ENCODE measurements at regions not wholly inside any gene's neighbourhood (a gene's known extent, or its start where the extent isn't known, plus 50 kb on each side); places are given as distances from the start of the nearest gene placed in this dataset.
"Not testable (repeated sequence)": the region's sequence is repeated elsewhere in the genome, so short reads cannot be mapped to it uniquely, and the experiment has no call there.

DNA sequence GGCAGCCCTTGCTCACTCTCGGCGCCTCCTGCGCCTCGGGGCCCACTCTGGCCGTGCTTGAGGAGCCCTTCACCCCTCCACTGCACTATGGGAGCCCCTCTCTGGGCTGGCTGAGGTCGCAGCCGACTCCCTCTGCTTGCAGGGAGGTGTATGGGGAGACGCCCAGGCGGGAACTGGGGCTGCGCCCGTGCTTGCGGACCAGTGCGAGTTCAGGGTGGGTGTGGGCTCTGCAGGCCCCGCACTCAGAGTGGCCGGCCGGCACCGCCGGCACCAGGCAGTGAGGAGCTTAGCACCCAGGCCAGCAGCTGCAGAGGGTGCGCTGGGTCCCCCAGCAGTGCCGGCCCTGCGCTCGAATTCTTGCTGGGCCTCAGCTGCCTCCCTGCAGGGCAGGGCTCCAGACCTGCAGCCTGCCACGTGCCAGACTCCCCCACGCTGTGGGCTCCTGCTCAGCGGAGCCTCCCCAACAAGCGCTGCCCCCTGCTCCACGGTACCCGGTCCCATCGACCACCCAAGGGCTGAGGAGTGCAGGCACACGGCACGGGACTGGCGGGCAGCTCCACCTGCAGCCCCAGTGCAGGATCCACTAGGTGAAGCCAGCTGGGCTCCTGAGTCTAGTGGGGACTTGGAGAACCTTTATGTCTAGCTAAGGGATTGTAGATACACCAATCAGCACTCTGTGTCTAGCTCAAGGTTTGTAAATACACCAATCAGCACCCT lies 54.0 kb upstream of the WWC2 start:
- not testable (repeated sequence) for DNase-seq (ENCODE audit: low spot score)

DNA sequence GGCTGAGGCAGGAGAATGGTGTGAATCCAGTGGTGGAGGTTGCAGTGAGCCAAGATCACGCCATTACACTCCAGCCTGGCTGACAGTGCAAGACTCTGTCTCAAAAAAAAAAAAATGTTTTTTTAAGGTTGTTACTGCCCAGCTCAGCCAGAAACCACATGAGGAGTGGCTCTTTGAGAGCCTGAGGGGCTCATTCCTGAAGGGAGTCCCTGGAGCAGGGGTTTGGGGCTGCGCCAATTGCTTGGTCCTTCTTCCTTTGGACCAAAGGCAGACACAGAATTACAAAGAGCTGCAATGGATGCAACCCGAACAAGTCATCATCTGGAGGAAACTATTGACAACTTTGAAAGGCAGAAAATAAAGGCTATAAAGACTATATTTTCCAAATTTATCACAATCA lies 60.6 kb upstream of the WWC2 start:
- DNase-seq (ENCODE audit: low spot score): no peak

DNA sequence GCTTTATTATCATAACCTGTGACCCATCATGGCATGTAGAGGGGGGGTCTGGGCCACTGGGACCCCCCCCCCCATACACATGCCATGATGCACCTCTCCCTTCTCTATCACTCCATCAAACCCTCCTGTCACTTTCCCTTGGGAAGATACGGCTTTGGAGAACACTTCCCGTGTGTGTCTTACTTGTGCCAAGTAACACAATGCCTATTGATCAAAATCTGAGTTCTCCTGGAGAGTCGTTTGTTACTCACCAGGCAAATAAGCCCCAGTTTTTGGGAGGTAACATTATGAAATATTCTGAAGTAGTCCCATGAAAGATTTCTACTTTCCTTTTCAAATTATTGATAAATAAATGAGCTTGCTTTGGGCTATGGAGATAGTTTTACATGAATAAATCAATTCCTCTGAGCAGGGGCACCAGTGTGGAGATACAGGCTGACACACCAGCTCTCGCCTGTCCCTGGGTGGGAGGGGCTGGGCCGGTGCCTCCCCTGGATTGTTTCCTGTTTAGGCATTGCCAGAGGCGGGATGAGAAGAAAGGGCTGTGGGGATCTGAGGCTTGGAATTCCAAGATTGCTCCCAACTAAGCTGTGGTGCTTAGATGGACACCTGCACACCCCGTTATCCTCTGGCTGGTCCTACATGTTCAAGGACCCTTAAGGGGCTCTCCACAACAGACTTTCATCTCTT lies 63.2 kb upstream of the WWC2 start:
- no peak for DNase-seq (ENCODE audit: low spot score)

DNA sequence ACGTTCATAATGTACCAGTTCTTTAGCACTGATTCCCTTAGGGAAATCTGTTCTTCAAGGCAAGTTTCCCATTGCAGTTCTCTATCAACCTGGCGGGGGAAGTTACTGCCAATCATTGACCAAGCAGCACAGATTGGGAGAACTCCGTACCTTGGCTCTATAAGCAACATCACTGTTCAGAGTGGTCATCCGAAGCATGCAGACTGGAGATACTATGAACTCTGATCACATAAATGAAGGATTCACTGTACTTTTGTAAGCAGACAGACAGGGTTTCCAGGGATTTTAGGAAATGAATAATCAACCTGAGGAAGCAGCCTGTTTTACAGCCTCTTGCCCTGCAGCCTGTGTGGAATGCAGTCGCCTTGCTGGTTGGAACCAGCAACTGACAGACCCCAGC lies 63.8 kb upstream of the WWC2 start:
- DNase-seq (ENCODE audit: low spot score): no peak

DNA sequence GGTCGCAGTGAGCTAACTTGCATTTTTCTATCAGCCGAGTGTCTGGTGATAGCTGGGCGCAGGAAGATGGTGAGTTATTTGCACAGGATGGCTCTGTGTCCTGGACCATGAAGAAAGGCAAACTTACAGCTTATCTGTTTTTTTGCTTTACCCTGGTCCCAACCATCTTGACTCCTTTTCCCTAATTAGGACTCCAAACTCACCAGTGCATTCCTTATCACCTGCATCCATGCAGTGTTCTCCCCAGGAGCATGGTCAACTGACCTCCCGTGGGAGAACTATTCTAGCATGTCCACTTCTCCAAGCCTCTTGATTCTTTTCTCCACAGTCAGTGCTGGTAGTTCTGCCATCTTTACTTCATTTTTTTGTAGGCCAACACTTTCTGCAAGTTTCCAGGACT lies 68.2 kb upstream of the WWC2 start:
- DNase-seq (ENCODE audit: low spot score): no peak

DNA sequence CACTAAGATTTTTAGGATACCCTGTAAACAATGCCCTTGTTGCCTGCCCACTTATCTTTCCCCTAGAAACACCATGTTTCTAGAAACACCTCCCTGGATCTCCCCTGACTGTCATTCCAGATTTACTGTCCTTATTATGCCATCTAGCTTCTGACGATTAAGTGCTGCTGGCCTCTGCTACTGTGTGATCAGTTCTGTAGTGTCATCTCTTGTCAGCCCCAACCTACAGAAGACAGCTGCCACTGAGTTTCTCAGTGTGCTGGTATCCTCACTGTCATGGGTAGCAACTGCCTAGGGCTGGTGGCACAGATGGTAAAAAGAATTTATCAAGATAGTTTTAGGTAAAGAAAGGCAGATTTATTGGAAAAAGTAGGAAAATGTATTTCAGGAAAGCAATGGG lies 68.7 kb upstream of the WWC2 start:
- no peak for DNase-seq (ENCODE audit: low spot score)

DNA sequence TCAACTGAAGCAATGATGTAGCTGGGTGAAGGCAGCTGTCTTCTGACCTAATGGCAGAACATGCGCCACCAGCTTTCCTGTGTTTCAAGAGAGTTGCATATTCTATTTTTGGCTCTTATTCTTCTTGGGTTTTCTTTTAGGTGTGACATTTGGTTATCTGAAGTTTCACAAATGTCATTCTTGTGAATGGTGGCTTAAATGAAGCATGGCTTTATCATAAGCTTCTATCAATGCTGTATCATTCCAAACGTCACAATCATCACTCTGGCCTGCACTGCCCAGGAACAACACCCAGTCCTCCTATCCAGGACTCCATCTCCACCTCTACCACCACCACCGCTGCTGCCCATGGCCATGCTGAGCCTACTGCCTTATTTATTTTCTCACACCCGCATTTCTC lies 69.7 kb upstream of the WWC2 start:
- DNase-seq (ENCODE audit: low spot score): no peak

DNA sequence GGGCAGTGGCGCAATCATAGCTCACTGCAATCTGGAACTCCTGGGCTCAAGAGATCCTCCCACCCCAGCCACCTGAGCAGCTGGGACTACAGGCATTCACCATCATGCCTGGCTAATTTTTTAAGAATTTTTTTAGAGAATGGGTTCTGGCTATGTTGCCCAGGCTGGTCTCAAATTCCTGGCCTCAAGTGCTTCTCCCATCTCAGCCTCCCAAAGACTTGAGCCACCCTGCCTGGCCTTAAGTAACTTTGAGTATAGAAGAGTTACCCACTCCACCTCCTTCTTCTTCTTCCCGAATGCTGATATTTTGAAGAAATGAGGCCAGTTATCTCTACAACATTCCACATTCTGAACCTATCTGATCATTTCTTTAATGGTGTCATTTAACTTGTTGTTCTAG lies 72.4 kb upstream of the WWC2 start:
- no peak for DNase-seq (ENCODE audit: low spot score)

DNA sequence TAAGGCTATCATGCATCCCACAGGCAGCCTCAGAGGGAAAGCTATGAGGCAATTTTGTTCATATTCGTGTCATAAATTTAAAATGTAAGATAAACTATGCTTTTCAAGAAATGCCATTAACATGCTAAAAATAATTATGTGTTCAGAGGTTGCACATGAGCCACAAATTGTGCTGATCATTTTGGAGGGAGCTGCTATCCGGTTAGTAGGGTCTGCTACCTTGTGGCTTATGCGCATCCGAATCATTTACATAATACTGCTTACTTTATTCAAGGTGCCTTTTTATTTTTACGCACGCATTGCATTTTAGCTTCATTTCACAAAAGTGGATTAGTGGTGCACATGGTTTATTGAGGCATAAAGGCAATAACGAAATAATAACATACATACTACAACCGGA lies 76.4 kb upstream of the WWC2 start:
- DNase-seq (ENCODE audit: low spot score): no peak

DNA sequence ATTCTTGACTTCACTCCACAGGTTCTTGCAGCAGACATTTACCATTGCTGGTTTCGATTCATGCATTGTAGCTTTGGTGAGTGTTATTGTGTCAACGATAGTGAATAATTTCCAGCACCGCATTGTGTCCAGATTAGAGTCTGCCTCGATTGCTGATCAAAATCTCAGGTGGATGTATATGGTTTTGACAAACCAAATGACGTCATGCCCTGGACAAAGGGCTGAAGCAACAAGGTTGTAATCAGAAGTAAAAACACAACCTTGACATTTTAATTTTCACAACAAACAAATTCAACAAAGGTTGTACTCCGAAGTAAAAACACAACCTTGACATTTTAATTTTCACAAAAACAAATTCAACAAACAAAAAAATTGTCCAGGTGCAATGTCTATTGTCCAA lies 81.1 kb upstream of the WWC2 start:
- no peak for DNase-seq (ENCODE audit: low spot score)

DNA sequence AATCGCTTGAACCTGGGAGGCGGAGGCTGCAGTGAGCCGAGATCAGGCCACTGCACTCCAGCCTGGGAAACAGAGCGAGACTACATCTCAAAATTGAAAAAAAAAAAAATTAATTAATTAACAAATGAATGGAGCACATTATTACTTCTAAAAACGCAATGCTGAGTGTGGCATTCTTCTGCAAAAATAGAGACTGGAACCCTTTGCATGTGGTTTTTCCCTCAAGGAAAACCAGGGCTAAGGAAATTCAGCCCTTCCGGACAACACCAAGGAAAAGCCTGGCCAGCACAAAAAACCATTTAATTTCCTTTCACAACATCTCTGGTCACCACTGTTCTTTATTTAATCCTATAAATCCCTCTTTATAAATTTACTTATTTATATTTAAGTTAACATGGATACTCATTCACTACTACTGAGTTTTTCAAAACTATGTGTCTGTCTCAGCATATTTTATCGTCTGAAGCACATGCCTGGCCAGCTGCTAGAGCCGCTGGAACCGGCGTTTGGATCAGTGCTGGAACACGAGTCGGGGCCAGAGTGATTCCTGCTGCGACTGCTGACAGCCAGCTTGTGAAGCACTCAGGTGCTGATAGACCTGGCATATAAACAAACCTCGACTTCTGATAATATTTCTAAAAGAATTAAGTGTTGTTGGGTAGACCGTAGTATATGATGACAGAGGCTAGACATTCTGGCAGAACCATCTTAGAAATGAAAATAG lies 84.5 kb upstream of the WWC2 start:
- DNase-seq (ENCODE audit: low spot score): no peak

DNA sequence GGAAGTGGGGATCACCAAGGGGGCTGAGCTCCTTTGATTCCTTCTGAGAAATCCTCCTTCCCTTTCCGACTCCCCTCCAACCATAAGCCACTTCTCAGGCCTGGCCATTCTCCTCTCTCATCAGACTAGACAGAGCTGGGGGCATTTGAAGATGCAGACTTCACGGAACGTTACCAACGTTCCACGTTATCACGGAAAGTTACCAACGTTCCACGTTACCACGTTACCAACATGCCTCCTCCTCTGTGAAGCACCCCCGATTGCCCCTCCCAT lies 85.4 kb upstream of the WWC2 start:
- no peak for DNase-seq (ENCODE audit: low spot score)

DNA sequence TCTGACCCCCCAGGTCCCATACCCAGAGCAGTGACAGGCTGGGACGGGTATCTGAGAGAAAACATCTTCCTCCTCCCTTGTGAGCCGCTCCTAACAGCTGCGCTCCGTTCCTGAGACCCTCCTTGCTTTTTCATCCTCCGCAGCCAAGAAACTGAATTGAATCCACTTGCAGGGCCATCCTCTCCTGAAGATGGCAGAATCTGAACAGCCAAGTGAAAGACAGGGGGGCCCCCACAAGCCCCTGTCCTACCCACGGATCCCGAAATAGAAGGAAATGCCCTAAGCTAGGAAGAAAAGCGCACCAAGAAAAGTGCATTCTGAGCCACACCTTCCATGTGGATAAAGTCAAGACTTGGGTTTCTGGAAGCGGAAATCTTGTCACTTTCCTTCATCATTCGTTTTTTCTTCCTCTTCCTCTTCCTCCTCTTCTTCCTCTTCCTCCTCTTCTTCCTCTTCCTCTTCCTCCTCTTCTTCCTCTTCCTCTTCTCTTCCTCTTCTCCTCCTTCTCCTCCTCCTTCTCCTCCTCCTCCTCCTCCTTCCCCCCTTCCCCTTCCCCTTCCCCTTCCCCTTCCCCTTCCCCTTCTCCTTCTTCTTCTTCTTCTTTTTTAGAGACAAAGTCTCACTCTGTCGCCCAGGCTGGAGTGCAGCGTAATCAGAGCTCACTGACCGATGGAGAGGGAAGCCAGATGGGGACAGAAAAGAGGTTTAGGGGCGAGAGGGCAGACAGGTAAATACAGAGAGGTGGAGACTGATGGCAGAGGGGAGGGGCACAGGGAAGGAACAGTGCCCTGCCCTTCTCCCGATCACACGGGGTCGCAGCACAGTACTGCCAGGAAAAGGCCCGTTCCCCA lies 86.0 kb upstream of the WWC2 start:
- no peak for DNase-seq (ENCODE audit: low spot score)

DNA sequence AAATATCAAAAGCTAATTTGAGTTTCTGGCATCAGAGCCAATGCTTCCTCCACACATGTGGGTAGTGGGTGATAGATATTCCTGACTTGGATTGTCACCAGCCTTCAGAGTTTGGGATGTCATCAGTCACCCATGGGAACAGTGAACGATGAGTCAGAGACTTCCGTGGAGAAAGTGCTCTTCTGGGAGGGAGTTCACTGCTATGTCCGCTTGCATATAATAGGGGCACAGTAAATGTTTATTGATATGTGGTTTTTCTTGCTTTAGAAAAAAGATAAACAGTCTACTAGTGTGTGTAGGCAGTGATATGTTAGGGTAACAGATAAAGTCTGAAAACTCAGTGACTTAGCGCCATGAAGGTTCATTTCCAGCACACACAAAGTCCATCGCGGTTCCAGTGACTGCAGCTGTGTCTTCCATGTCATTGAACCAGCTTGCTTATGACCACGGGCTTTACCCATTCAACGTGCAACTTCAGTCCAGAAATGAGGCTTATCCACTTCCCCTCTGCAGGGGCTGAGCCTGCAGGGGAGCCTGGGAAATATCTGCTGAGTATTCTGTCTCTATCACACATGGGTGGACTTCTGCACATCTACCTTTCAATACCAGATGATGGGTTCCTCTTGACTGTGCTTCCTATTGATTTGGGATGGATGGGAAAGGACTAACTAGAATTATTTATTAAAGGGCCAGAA lies 87.7 kb upstream of the WWC2 start:
- peak; percentile 20 for DNase-seq (ENCODE audit: low spot score)

DNA sequence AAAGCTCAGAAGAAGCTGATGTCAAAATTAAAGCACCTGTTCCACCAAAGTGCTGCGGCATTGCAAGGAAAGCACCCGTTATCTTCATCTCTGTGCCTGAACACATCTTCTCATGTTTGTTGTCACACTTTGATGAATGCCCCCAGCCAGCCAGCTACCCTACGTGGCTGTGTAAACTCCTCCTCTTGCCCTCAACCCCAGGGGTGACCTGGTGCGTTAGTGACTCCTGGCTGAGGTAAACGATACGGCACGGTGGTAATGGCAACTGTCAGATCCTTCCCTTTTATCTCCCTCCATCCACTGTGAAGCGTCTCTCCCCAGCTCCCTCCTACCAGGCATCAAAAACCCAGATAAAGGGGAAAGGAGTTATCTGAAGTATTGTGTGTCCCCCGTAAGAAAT lies 90.6 kb upstream of the WWC2 start:
- no peak for DNase-seq (ENCODE audit: low spot score)

DNA sequence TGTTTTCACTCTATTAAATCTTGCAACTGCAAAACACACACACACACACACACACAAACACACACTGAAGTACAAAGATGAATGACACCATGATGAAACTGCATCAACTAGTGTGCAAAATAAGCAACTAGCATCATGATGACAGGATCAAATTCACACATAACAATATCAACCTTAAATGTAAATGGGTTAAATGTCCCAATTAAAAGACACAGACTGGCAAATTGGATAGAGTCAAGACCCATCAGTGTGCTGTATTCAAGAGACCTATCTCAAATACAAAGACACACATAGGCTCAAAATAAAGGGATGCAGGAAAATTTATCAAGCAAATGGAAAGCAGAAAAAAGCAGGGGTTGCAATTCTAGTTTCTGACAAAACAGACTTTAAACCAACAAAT lies 87.2 kb upstream of the DCTD start:
- DNase-seq (ENCODE audit: low spot score): not testable (repeated sequence)

DNA sequence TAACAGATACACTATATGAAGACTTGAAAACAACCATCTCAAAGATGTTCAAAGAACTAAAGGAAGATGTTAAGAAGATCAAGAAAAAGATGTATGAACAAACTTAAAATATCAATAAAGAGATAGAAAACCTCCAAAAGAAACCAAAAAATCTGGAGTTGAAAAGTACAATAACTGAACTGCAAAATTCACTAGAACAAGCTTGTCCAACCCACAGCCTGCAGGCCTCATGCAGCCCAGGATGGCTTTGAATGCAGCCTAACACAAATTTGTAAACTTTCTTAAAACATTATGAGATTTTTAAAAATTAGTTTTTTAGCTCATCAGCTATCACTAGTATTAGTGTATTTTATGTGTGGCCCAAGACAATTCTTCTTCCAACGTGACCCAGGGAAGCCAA lies 77.0 kb upstream of the DCTD start:
- DNase-seq (ENCODE audit: low spot score): no peak

DNA sequence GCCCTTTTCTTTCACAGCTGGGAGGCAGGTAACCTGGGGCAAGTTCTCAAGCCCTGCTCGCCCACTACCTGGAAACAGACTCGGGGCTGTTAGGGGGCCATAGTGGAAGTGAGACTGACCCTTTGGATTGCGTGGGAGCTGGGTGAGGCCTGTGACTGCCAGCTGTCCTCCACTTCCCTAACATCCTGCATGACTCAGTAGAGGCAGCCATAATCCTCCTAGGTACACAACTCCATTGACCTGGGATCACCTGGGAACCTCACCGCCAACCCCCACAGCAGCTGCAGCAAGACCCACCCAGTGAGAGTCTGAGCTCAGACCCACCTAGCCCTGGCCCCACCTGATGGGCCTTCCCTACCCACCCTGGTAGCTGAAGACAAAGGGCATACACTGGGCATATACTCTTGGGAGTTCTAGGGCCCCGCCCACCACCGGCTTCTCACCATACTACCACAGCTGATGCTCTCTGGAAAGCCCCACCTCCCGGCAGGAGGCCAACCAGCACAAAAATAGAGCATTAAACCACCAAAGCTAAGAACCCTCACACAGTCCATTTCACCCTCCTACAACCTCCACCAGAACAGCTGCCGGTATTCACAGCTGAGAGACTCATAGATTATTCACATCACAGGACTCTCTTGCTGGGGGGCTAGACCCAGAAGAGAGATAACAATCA lies 61.1 kb upstream of the DCTD start:
- DNase-seq (ENCODE audit: low spot score): no peak

DNA sequence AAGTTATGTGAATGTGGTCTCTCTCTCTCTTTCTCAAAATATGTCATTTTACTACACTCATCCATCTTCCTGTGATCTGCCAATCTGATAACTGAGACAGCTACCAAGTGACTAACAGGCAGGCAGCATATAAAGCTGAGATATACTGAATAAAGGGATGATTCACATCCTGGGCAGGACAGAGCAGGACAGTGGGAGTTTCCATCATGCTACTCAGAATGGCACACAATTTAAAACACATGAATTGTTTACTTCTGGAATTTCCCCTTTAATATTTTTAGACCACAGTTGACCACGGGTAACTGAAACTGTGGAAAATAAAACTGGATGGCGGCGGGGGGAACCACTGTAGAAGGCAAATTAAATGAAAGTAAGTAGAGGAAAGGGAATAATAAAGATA lies 58.6 kb upstream of the DCTD start:
- peak; percentile 36 for DNase-seq (ENCODE audit: low spot score)

DNA sequence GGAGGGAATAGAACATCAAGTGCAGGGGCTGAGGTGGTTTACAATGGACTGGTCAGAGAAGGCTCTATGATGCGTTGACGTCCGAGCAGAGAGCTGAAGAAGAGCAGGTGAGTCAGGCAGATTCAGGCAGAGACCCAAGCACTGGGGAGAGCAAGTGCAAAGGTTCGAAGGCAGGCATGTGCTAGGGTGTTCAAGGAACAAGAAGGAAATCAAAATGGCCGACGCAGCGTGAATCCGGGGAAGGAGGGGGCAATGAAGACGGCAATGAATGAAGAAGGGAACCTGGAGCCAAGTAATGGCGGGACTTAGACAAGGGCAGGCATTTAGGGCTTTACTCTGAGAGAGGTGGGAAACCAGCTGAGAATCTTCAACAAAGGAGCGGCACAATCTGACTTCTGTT lies 56.8 kb upstream of the DCTD start:
- no peak for DNase-seq (ENCODE audit: low spot score)

DNA sequence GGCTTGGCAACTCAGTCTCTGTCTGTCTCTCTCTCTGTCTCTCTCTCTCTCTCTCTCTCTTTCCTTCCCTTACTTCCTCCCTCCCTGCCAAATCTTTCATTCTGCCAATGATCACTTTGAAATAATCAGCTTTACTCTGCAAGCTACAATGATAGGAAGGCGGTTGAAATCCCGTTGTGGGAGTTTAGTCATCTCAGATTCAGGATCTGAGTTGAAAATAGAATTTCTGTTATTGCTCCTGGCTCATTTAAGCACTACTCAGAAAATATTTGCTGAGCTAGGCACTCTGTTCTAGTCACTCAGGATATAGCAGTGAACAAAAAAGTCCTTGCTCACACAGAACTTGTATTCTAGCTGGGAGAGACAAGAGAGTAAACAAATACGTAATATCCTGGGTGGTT lies 56.3 kb upstream of the DCTD start:
- no peak for DNase-seq (ENCODE audit: low spot score)

DNA sequence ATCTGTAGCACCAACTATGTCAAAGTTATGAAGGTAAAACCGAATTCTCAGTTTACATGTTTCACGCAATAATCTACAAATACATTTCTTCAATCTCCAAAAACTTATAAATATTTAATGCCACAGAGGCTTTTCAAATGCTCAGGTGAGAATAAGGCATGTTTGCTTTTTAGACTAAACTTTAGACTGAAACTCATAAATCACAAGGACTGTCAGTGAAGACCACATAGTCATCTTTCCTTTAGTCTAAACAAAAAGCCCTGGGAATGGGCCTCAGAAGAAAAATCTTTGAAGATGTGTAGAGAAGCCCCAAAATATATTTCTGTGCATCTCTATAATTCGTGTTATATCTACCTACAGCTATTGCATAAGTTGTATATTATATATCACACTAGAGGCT lies 54.5 kb upstream of the DCTD start:
- DNase-seq (ENCODE audit: low spot score): no peak

Data from AG08396 (cell line).